Lung (tissue), 11 donors: ENCODE measurements at regions not wholly inside any gene's neighbourhood (a gene's known extent, or its start where the extent isn't known, plus 50 kb on each side); places are given as distances from the start of the nearest gene placed in this dataset.

Experiments used
- ATAC-seq: fragments of 200-7000 bp; cut with Tn5 transposase; one replicate; pipeline ENCODE4 v1.9.1; 2020; ENCODE audit warnings: moderate number of reproducible peaks; ENCODE audit not compliant: insufficient read depth, low FRiP score
- DNase-seq, 3 donors: peaks; one replicate each; pipeline ENCODE4 v3.0.0-alpha.2; 2013 to 2017
- H3K27ac ChIP-seq, 2 donors: one replicate each; pipeline ENCODE4 v1.5.1; 2013; ENCODE audit warnings: mild to moderate bottlenecking in 2 of 2, moderate library complexity in 2 of 2, control low read depth in 1 of 2, inconsistent platforms in 1 of 2, low read depth in 1 of 2, low read length in 1 of 2
- H3K27me3 ChIP-seq, 3 donors: one replicate each; pipeline ENCODE4 v1.5.1; 2013; ENCODE audit warnings: low read length in 2 of 3; ENCODE audit not compliant: control insufficient read depth in 3 of 3, insufficient read depth in 3 of 3
- H3K36me3 ChIP-seq, 4 donors: one replicate each; pipeline ENCODE4 v1.5.1; 2013; ENCODE audit warnings: low read length in 4 of 4, mild to moderate bottlenecking in 1 of 4, moderate library complexity in 1 of 4; ENCODE audit not compliant: control insufficient read depth in 4 of 4, insufficient read depth in 4 of 4
- H3K4me1 ChIP-seq, 5 donors: one replicate each; pipeline ENCODE4 v1.5.1; 2013; ENCODE audit warnings: low read length in 5 of 5, mild to moderate bottlenecking in 2 of 5, moderate library complexity in 1 of 5; ENCODE audit not compliant: control insufficient read depth in 5 of 5, insufficient read depth in 5 of 5
- H3K4me3 ChIP-seq: one replicate; pipeline ENCODE4 v1.5.1; 2013; ENCODE audit warnings: mild to moderate bottlenecking, control low read depth, moderate library complexity
- H3K9ac ChIP-seq, 2 donors: one replicate each; pipeline ENCODE4 v1.5.1; 2013; ENCODE audit warnings: low read length in 2 of 2, control low read depth in 1 of 2; ENCODE audit not compliant: insufficient read depth in 1 of 2
- H3K9me3 ChIP-seq, 4 donors: one replicate each; pipeline ENCODE4 v1.5.1; 2013; ENCODE audit warnings: low read length in 3 of 4, mild to moderate bottlenecking in 1 of 4, moderate library complexity in 1 of 4; ENCODE audit not compliant: control insufficient read depth in 4 of 4, insufficient read depth in 3 of 4
- CTCF ChIP-seq: IDR thresholded peaks from 2 replicates; pipeline ENCODE4 v1.5.1; 2012; ENCODE audit warnings: mild to moderate bottlenecking; ENCODE audit errors: control extremely low read depth, extremely low read depth
- WGBS, 2 donors: extraction: QIAGEN DNeasy Blood & Tissue Kit; methylation state at CpG; one replicate each; pipeline ENCODE4 v1.1.7; 2013; 5-methylcytosine and 5-hydroxymethylcytosine counted together
- donor health status: control.
- donor health status: control.
- donor health status: Bipolar disorder and iron deficiency.
- donor health status: healthy.
- donor health status: DM: yes; HTN: yes; CAD: no.

GRCh38 chr5:68134033-68134668, 81.4 kb upstream of the PIK3R1 start:
- Histone ChIP-seq H3K4me1 (peaks cover 0 to 7% (median 0%) of the 10 kb centered on the region in 5 donors), H3K27ac (no peak overlapping the region), H3K27me3 (no peaks in the 10 kb centered on the region), H3K4me3 (no peak overlapping the region), H3K36me3 (no peaks in the 10 kb centered on the region), H3K9ac (no peak overlapping the region), H3K9me3 (no peaks in the 10 kb centered on the region)
- no peak for TF ChIP-seq CTCF
- DNase-seq = peak in 1 of 3 donors; percentile 19
- no peak for ATAC-seq
- 85 to 87% methylated on average over 10 of the region's 10 CpGs for WGBS, 2 donors

GRCh38 chr5:68130253-68130652, 85.3 kb upstream of the PIK3R1 start:
- Histone ChIP-seq H3K9ac (no peak overlapping the region), H3K27ac (no peak overlapping the region), H3K4me1 (no peaks in the 10 kb centered on the region), H3K36me3 (no peaks in the 10 kb centered on the region), H3K4me3 (no peak overlapping the region), H3K27me3 (no peaks in the 10 kb centered on the region), H3K9me3 (no peaks in the 10 kb centered on the region)
- WGBS, 2 donors = 78 to 86% methylated on average over 2 of the region's 2 CpGs
- ATAC-seq = no peak
- TF ChIP-seq CTCF = no peak
- DNase-seq = no peak

GRCh38 chr5:68129364-68129763, 86.2 kb upstream of the PIK3R1 start:
- H3K36me3 ChIP-seq = no peaks in the 10 kb centered on the region
- WGBS, 2 donors = 93 to 95% methylated on average over 4 of the region's 4 CpGs
- DNase-seq (no peak), ATAC-seq (no peak)
- no peak overlapping the region for H3K27ac ChIP-seq
- H3K4me1 ChIP-seq = no peaks in the 10 kb centered on the region
- H3K9ac ChIP-seq = no peak overlapping the region
- no peaks in the 10 kb centered on the region for H3K27me3 ChIP-seq
- no peak for TF ChIP-seq CTCF
- no peak overlapping the region for H3K4me3 ChIP-seq
- H3K9me3 ChIP-seq = no peaks in the 10 kb centered on the region

GRCh38 chr5:68126886-68127285, 88.7 kb upstream of the PIK3R1 start:
- peak in 1 of 3 donors; percentile 17 for DNase-seq
- WGBS, 2 donors = 81 to 95% methylated on average over 2 of the region's 2 CpGs
- Histone ChIP-seq H3K27me3 (no peaks in the 10 kb centered on the region), H3K4me3 (no peak overlapping the region), H3K9me3 (no peaks in the 10 kb centered on the region), H3K4me1 (peaks cover 0 to 7% (median 0%) of the 10 kb centered on the region in 5 donors), H3K9ac (no peak overlapping the region), H3K27ac (no peak overlapping the region), H3K36me3 (no peaks in the 10 kb centered on the region)
- TF ChIP-seq CTCF = no peak
- no peak for ATAC-seq
